NCI-H2081 treated with DMSO at 0.1 percent for 48 hours (cell line): ENCODE measurements at regions not wholly inside any gene's neighbourhood (a gene's known extent, or its start where the extent isn't known, plus 50 kb on each side); places are given as distances from the start of the nearest gene placed in this dataset.

Experiments used
- DNase-seq: peaks from one replicate; lab custom pipeline; 2025; lab: John Stamatoyannopoulos, UW

GRCh38 chr17:5694551-5694950 is 110.2 kb upstream of the NLRP1 start:
- no peak for DNase-seq

GRCh38 chr17:5695480-5695879 is 111.2 kb upstream of the NLRP1 start:
- no peak for DNase-seq

GRCh38 chr17:5698959-5699358 is 114.7 kb upstream of the NLRP1 start:
- DNase-seq: no peak

- DNase-seq: no peak
Observed at GRCh38 chr17:5699814-5700213, 115.5 kb upstream of the NLRP1 start.

- DNase-seq: no peak
Observed at GRCh38 chr17:5700745-5701144, 116.4 kb upstream of the NLRP1 start.

- no peak for DNase-seq
Observed at GRCh38 chr17:5701381-5701780, 117.1 kb upstream of the NLRP1 start.

- DNase-seq: no peak
Observed at GRCh38 chr17:5702951-5703510, 118.7 kb upstream of the NLRP1 start.

- no peak for DNase-seq
Observed at GRCh38 chr17:5703736-5704135, 119.4 kb upstream of the NLRP1 start.

- no peak for DNase-seq
Observed at GRCh38 chr17:5705081-5705875, 121.0 kb upstream of the NLRP1 start.

GRCh38 chr17:5705876-5706576 is 121.7 kb upstream of the NLRP1 start:
- DNase-seq: no peak

GRCh38 chr17:5706577-5707210 is 122.4 kb upstream of the NLRP1 start:
- no peak for DNase-seq

GRCh38 chr17:5707482-5707881 is 123.2 kb upstream of the NLRP1 start:
- no peak for DNase-seq

GRCh38 chr17:5708344-5708743 is 124.0 kb upstream of the NLRP1 start:
- DNase-seq: no peak

GRCh38 chr17:5711344-5711743 is 127.0 kb upstream of the NLRP1 start:
- no peak for DNase-seq

GRCh38 chr17:5714993-5715392 is 130.7 kb upstream of the NLRP1 start:
- DNase-seq: no peak

- DNase-seq: no peak
Observed at GRCh38 chr17:5715478-5715877, 131.2 kb upstream of the NLRP1 start.

GRCh38 chr17:5718726-5719125 is 134.4 kb upstream of the NLRP1 start:
- DNase-seq: no peak

- DNase-seq: no peak
Observed at GRCh38 chr17:5719976-5720375, 135.7 kb upstream of the NLRP1 start.

- no peak for DNase-seq
Observed at GRCh38 chr17:5730373-5730772, 146.1 kb upstream of the NLRP1 start.

- no peak for DNase-seq
Observed at GRCh38 chr17:5740937-5741336, 156.6 kb upstream of the NLRP1 start.

GRCh38 chr17:5741810-5742209 is 157.5 kb upstream of the NLRP1 start:
- no peak for DNase-seq

- DNase-seq: no peak
Observed at GRCh38 chr17:5745111-5745813, 161.0 kb upstream of the NLRP1 start.
